SK-N-SH (cell line): ENCODE measurements at regions not wholly inside any gene's neighbourhood (a gene's known extent, or its start where the extent isn't known, plus 50 kb on each side); places are given as distances from the start of the nearest gene placed in this dataset.

Source experiments
- CTCF ChIA-PET: fragments of 300-600, 350-600 bp; formaldehyde crosslinking; extraction: SDS; loops from one replicate; lab custom pipeline; 2021; lab: Yijun Ruan, JAX
- POLR2A ChIA-PET: fragments of 350-600 bp; sonication (Branson Sonifier 250); formaldehyde crosslinking; extraction: SDS; loops from one replicate; lab custom pipeline; 2020; ENCODE audit warnings: antibody characterized with exemption, inconsistent platforms; lab: Yijun Ruan, JAX
- DNase-seq: peaks from one replicate; pipeline ENCODE4 v3.0.0; 2012
- H2AFZ ChIP-seq: fragments of 200-600 bp; sonication (generic); 2 replicates; pipeline ENCODE4 v1.8.1; 2016; ENCODE audit warnings: antibody characterized with exemption, mild to moderate bottlenecking, low read depth
- H3F3A ChIP-seq: fragments of 200-600 bp; sonication (generic); replicated peaks from 2 replicates; pipeline ENCODE3; 2016; ENCODE audit warnings: antibody characterized with exemption, mild to moderate bottlenecking; ENCODE audit not compliant: insufficient read depth
- H3K27ac ChIP-seq, 2 experiments: fragments of 200-500 bp in 1 of 2; fragments of 200-600 bp in 1 of 2; sonication (Bioruptor generic) in 1 of 2; sonication (generic), shearing (Covaris generic) in 1 of 2; 2 replicates each; pipeline versions ENCODE4 v1.5.1 to v1.6.1; 2014 to 2016; ENCODE audit warnings: low read depth in 2 of 2, inconsistent platforms in 1 of 2, low read length in 1 of 2, mild to moderate bottlenecking in 1 of 2, mixed read lengths in 1 of 2
- H3K27me3 ChIP-seq: fragments of 200-600 bp; sonication (generic), shearing (Covaris generic); 2 replicates; pipeline ENCODE4 v1.6.1; 2016; ENCODE audit warnings: mixed run types; ENCODE audit not compliant: insufficient read depth
- H3K36me3 ChIP-seq, 2 experiments: fragments of 200-500 bp in 1 of 2; fragments of 200-600 bp in 1 of 2; sonication (Bioruptor generic) in 1 of 2; sonication (generic) in 1 of 2; replicated peaks in 1 of 2; 2 replicates each; pipeline versions ENCODE3 to v1.5.1; 2014 to 2016; ENCODE audit warnings: low read length in 1 of 2, mild to moderate bottlenecking in 1 of 2; ENCODE audit not compliant: insufficient read depth in 2 of 2, control insufficient read depth in 1 of 2
- H3K4me1 ChIP-seq, 2 experiments: fragments of 200-500 bp in 1 of 2; fragments of 200-600 bp in 1 of 2; sonication (Bioruptor generic) in 1 of 2; sonication (generic), shearing (Covaris generic) in 1 of 2; 2 replicates each; pipeline versions ENCODE4 v1.5.1 to v1.6.1; 2014 to 2016; ENCODE audit warnings: low read depth in 1 of 2, low read length in 1 of 2, mixed run types in 1 of 2; ENCODE audit not compliant: insufficient read depth in 2 of 2, control insufficient read depth in 1 of 2
- H3K4me2 ChIP-seq: fragments of 200-600 bp; sonication (generic), shearing (Covaris generic); 2 replicates; pipeline ENCODE4 v1.6.1; 2017; ENCODE audit warnings: mixed run types
- H3K4me3 ChIP-seq, 2 experiments: fragments of 200-500 bp in 1 of 2; fragments of 200-600 bp in 1 of 2; sonication (Bioruptor generic) in 1 of 2; sonication (generic), shearing (Covaris generic) in 1 of 2; 2 replicates each; pipeline versions ENCODE4 v1.5.1 to v1.8.1; 2014 to 2016; ENCODE audit warnings: low read depth in 2 of 2, inconsistent platforms in 1 of 2, low read length in 1 of 2, mild to moderate bottlenecking in 1 of 2, mixed read lengths in 1 of 2, moderate library complexity in 1 of 2
- H3K79me2 ChIP-seq: fragments of 200-600 bp; sonication (generic); 2 replicates; pipeline ENCODE4 v1.8.1; 2017; ENCODE audit warnings: mild to moderate bottlenecking; ENCODE audit not compliant: insufficient read depth
- H3K9ac ChIP-seq: fragments of 200-600 bp; sonication (generic); 2 replicates; pipeline ENCODE4 v1.6.1; 2017; ENCODE audit warnings: mixed run types
- H3K9me2 ChIP-seq: fragments of 200-600 bp; sonication (generic); 2 replicates; pipeline ENCODE4 v1.6.1; 2017; ENCODE audit warnings: mixed run types
- H3K9me3 ChIP-seq: fragments of 200-600 bp; sonication (generic); 2 replicates; pipeline ENCODE4 v1.6.1; 2017; ENCODE audit warnings: mixed run types, mild to moderate bottlenecking, moderate library complexity
- H4K20me1 ChIP-seq: fragments of 200-600 bp; sonication (generic); 2 replicates; pipeline ENCODE4 v1.6.1; 2017; ENCODE audit warnings: mild to moderate bottlenecking, mixed run types; ENCODE audit not compliant: insufficient read depth
- CHD2 ChIP-seq: fragments of 150-350 bp; IDR thresholded peaks from 2 replicates; pipeline ENCODE4 v1.6.1; 2018; ENCODE audit warnings: low read length; ENCODE audit not compliant: partially characterized antibody
- EP300 ChIP-seq, 2 experiments: IDR thresholded peaks; 2 replicates each; pipeline versions ENCODE4 v1.4.0 to v1.6.1; 2012; ENCODE audit warnings: borderline replicate concordance in 1 of 2, low read depth in 1 of 2, low read length in 1 of 2
- EZH2phosphoT487 ChIP-seq: fragments of 200-600 bp; sonication (generic); IDR thresholded peaks from 2 replicates; pipeline ENCODE4 v1.6.1; 2017; ENCODE audit warnings: low read depth, mixed run types, mild to moderate bottlenecking, antibody characterized with exemption, moderate library complexity, borderline replicate concordance
- FOSL2 ChIP-seq: IDR thresholded peaks from 2 replicates; pipeline ENCODE4 v1.4.0; 2012; ENCODE audit warnings: low read depth, mild to moderate bottlenecking, moderate library complexity, borderline replicate concordance
- FOXM1 ChIP-seq: IDR thresholded peaks from 2 replicates; pipeline ENCODE4 v1.4.0; 2012; ENCODE audit warnings: low read depth, mild to moderate bottlenecking
- GATA2 ChIP-seq: sonication (generic); formaldehyde crosslinking; IDR thresholded peaks from 2 replicates; pipeline ENCODE4 v1.5.0; 2020; ENCODE audit warnings: mild to moderate bottlenecking, missing genetic modification reagents
- MEF2A ChIP-seq: IDR thresholded peaks from 2 replicates; pipeline ENCODE4 v1.4.0; 2012; ENCODE audit warnings: low read depth, borderline replicate concordance
- MXI1 ChIP-seq: IDR thresholded peaks from 2 replicates; pipeline ENCODE4 v1.6.1; 2012; ENCODE audit warnings: mild to moderate bottlenecking, low read depth, low read length, improper control_type of control experiment
- NRF1 ChIP-seq: IDR thresholded peaks from 2 replicates; pipeline ENCODE4 v1.6.1; 2012; ENCODE audit warnings: low read depth, mild to moderate bottlenecking, low read length
- POLR2AphosphoS5 ChIP-seq: IDR thresholded peaks from 2 replicates; pipeline ENCODE4 v1.6.1; 2012; ENCODE audit warnings: low read depth, low read length
- RAD21 ChIP-seq: IDR thresholded peaks from 2 replicates; pipeline ENCODE4 v1.6.1; 2012; ENCODE audit warnings: mild to moderate bottlenecking, low read length
- RCOR1 ChIP-seq: fragments of 150-350 bp; IDR thresholded peaks from 2 replicates; pipeline ENCODE4 v1.6.1; 2017; ENCODE audit warnings: antibody characterized with exemption, low read length
- SIN3A ChIP-seq: IDR thresholded peaks from 2 replicates; pipeline ENCODE4 v1.6.1; 2012; ENCODE audit warnings: low read depth, mild to moderate bottlenecking, low read length, moderate library complexity, borderline replicate concordance
- SMC3 ChIP-seq: IDR thresholded peaks from 2 replicates; pipeline ENCODE4 v1.6.1; 2012; ENCODE audit warnings: low read depth, low read length, improper control_type of control experiment
- TAF1 ChIP-seq: IDR thresholded peaks from 2 replicates; pipeline ENCODE4 v1.6.1; 2012; ENCODE audit warnings: low read depth, mild to moderate bottlenecking, low read length, moderate library complexity, borderline replicate concordance
- TEAD4 ChIP-seq: IDR thresholded peaks from 2 replicates; pipeline ENCODE4 v1.4.0; 2012; ENCODE audit warnings: mild to moderate bottlenecking, borderline replicate concordance; ENCODE audit not compliant: insufficient read depth
- YY1 ChIP-seq: IDR thresholded peaks from 2 replicates; pipeline ENCODE4 v1.4.0; 2012; ENCODE audit warnings: low read depth, mild to moderate bottlenecking
- WGBS: methylation state at CpG from one replicate; pipeline ENCODE4 v1.1.6; 2017; ENCODE audit warnings: low lambda C conversion rate; 5-methylcytosine and 5-hydroxymethylcytosine counted together
- TF ChIP-seq, protein P1 (sequence below): fragments of 200-600 bp; sonication (generic); IDR thresholded peaks from 2 replicates; pipeline ENCODE4 v1.6.1; 2017; ENCODE audit warnings: antibody characterized with exemption, mild to moderate bottlenecking, moderate library complexity
- TF ChIP-seq, protein P2 (sequence below): IDR thresholded peaks from 2 replicates; pipeline ENCODE4 v1.4.0; 2012; ENCODE audit warnings: low read depth
- TF ChIP-seq, protein P3 (sequence below): IDR thresholded peaks from 2 replicates; pipeline ENCODE4 v1.6.1; 2012; ENCODE audit warnings: mild to moderate bottlenecking, low read depth, low read length, moderate library complexity
- TF ChIP-seq, protein P4 (sequence below): IDR thresholded peaks from 2 replicates; pipeline ENCODE4 v1.4.0; 2012; ENCODE audit warnings: low read depth, borderline replicate concordance

DNA sequence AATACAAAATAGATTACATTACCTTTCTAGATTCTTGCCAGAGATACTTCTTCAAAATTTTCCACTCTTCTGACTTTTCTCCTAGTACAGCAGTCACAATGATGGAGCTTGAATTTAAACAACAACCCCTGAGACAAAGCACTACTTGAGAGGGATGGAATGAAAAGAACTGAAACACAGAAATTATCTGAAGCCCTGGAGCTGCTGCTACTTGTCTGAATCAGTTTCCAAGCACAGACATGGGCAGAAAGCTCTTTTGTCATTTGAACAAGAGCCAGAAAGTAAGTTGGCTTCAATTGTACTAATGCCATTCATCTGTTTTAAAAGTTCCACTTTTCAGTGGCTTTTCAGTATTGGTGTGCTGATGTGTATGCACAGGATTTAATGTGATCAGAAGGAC, 718.5 kb upstream of the ARPP21 start:
- ChIA-PET POLR2A (no interaction called here), CTCF (interaction anchor here (1.1 to 1.4 kb wide), 2 partner anchors 20 to 237 kb away, joined by 3 to 4 read pairs; no protein-coding TSS in a partner anchor)
- Histone ChIP-seq H4K20me1 (no peaks in the 10 kb centered on the region), H3F3A (no peaks in the 10 kb centered on the region), H3K4me1 (no peaks in the 10 kb centered on the region), H2AFZ (no peak overlapping the region), H3K4me3 (no peak overlapping the region), H3K9me2 (no peaks in the 10 kb centered on the region), H3K4me2 (no peak overlapping the region), H3K36me3 (no peaks in the 10 kb centered on the region), H3K9me3 (no peaks in the 10 kb centered on the region), H3K79me2 (no peaks in the 10 kb centered on the region), H3K9ac (no peak overlapping the region), H3K27me3 (no peaks in the 10 kb centered on the region), H3K27ac (no peak overlapping the region; a peak in 1 of 4 replicates)
- DNase-seq: no peak
- TF ChIP-seq YY1 (no peak), SIN3A (no peak), EP300 (IDR thresholded peaks at IDR 0.05; ENCODE audit: borderline replicate concordance in 1 of 2, low read depth in 1 of 2, low read length in 1 of 2) (no peak), MEF2A (no peak), TAF1 (no peak), EZH2phosphoT487 (no peak), GATA2 (CRISPR knock-in tag) (no peak), RAD21 (no peak), TEAD4 (no peak), MXI1 (no peak), FOSL2 (no peak), FOXM1 (no peak)
- TF ChIP-seq, protein P1, sequence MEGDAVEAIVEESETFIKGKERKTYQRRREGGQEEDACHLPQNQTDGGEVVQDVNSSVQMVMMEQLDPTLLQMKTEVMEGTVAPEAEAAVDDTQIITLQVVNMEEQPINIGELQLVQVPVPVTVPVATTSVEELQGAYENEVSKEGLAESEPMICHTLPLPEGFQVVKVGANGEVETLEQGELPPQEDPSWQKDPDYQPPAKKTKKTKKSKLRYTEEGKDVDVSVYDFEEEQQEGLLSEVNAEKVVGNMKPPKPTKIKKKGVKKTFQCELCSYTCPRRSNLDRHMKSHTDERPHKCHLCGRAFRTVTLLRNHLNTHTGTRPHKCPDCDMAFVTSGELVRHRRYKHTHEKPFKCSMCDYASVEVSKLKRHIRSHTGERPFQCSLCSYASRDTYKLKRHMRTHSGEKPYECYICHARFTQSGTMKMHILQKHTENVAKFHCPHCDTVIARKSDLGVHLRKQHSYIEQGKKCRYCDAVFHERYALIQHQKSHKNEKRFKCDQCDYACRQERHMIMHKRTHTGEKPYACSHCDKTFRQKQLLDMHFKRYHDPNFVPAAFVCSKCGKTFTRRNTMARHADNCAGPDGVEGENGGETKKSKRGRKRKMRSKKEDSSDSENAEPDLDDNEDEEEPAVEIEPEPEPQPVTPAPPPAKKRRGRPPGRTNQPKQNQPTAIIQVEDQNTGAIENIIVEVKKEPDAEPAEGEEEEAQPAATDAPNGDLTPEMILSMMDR: no peak

DNA sequence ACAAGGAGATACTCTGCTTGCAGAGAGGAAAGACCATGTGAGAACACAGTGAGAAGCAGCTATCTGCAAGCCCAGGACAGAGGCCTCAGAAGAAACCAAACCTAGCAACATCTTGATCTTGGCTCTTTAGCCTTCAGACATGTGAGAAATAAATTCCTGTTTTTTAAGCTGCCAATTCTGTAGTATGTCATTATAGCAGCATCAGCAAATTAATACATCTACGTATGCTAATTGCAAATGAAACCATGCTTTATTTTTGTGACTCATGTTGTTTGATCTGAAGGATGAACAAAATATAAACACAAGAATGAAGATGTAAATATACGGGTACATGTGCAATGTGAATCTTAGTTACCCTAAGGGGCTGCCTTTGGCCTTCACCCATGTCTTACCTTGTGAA, 714.4 kb upstream of the ARPP21 start:
- 39% methylated on average over 2 of the region's 2 CpGs for WGBS
- TF ChIP-seq CHD2 (no peak), SMC3 (no peak), TEAD4 (no peak), RCOR1 (no peak), POLR2AphosphoS5 (no peak), TAF1 (no peak), NRF1 (no peak), EZH2phosphoT487 (no peak)
- TF ChIP-seq, protein P2, sequence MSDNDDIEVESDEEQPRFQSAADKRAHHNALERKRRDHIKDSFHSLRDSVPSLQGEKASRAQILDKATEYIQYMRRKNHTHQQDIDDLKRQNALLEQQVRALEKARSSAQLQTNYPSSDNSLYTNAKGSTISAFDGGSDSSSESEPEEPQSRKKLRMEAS: no peak
- TF ChIP-seq, protein P3, sequence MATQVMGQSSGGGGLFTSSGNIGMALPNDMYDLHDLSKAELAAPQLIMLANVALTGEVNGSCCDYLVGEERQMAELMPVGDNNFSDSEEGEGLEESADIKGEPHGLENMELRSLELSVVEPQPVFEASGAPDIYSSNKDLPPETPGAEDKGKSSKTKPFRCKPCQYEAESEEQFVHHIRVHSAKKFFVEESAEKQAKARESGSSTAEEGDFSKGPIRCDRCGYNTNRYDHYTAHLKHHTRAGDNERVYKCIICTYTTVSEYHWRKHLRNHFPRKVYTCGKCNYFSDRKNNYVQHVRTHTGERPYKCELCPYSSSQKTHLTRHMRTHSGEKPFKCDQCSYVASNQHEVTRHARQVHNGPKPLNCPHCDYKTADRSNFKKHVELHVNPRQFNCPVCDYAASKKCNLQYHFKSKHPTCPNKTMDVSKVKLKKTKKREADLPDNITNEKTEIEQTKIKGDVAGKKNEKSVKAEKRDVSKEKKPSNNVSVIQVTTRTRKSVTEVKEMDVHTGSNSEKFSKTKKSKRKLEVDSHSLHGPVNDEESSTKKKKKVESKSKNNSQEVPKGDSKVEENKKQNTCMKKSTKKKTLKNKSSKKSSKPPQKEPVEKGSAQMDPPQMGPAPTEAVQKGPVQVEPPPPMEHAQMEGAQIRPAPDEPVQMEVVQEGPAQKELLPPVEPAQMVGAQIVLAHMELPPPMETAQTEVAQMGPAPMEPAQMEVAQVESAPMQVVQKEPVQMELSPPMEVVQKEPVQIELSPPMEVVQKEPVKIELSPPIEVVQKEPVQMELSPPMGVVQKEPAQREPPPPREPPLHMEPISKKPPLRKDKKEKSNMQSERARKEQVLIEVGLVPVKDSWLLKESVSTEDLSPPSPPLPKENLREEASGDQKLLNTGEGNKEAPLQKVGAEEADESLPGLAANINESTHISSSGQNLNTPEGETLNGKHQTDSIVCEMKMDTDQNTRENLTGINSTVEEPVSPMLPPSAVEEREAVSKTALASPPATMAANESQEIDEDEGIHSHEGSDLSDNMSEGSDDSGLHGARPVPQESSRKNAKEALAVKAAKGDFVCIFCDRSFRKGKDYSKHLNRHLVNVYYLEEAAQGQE: no peak
- TF ChIP-seq, protein P4, sequence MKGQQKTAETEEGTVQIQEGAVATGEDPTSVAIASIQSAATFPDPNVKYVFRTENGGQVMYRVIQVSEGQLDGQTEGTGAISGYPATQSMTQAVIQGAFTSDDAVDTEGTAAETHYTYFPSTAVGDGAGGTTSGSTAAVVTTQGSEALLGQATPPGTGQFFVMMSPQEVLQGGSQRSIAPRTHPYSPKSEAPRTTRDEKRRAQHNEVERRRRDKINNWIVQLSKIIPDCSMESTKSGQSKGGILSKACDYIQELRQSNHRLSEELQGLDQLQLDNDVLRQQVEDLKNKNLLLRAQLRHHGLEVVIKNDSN: no peak
- DNase-seq: no peak

More for the DNA sequence above, 714.4 kb upstream of the ARPP21 start:
- Histone ChIP-seq H3F3A (no peaks in the 10 kb centered on the region), H3K79me2 (no peaks in the 10 kb centered on the region), H4K20me1 (no peaks in the 10 kb centered on the region), H3K9ac (no peak overlapping the region), H3K9me3 (no peaks in the 10 kb centered on the region), H3K36me3 (no peaks in the 10 kb centered on the region), H3K27me3 (no peaks in the 10 kb centered on the region), H3K27ac (no peak overlapping the region), H3K4me3 (no peak overlapping the region), H3K4me2 (no peak overlapping the region), H2AFZ (no peak overlapping the region), H3K4me1 (no peaks in the 10 kb centered on the region), H3K9me2 (no peaks in the 10 kb centered on the region)
- ChIA-PET CTCF (no interaction called here), POLR2A (no interaction called here)
